ENCODE measurements at regions not wholly inside any gene's neighbourhood (a gene's known extent, or its start where the extent isn't known, plus 50 kb on each side); places are given as distances from the start of the nearest gene placed in this dataset.

- Mint-ChIP-seq H3K27me3 (ENCODE audit: low read depth) (no peaks in the 10 kb centered on the region), H3K36me3 (ENCODE audit: low read depth) (peaks cover 3% of the 10 kb centered on the region), H3K4me1 (ENCODE audit: low read depth) (peaks cover 56% of the 10 kb centered on the region), H3K4me3 (no peak overlapping the region), H3K27ac (no peak overlapping the region), H3K9me3 (no peaks in the 10 kb centered on the region)
- no peak for DNase-seq (ENCODE audit: low spot score)
These were observed 56.8 kb upstream of the ANTXR2 start for GRCh38 chr4:80129785-80130184.

GRCh38 chr4:80128941-80129340 lies 55.9 kb upstream of the ANTXR2 start:
- Mint-ChIP-seq H3K27me3 (ENCODE audit: low read depth) (no peaks in the 10 kb centered on the region), H3K4me1 (ENCODE audit: low read depth) (peaks cover 61% of the 10 kb centered on the region), H3K4me3 (peak overlapping the region; percentile 50), H3K36me3 (ENCODE audit: low read depth) (peaks cover 3% of the 10 kb centered on the region), H3K27ac (peak overlapping the region; percentile 23), H3K9me3 (no peaks in the 10 kb centered on the region)
- DNase-seq (ENCODE audit: low spot score), result no peak

DNA sequence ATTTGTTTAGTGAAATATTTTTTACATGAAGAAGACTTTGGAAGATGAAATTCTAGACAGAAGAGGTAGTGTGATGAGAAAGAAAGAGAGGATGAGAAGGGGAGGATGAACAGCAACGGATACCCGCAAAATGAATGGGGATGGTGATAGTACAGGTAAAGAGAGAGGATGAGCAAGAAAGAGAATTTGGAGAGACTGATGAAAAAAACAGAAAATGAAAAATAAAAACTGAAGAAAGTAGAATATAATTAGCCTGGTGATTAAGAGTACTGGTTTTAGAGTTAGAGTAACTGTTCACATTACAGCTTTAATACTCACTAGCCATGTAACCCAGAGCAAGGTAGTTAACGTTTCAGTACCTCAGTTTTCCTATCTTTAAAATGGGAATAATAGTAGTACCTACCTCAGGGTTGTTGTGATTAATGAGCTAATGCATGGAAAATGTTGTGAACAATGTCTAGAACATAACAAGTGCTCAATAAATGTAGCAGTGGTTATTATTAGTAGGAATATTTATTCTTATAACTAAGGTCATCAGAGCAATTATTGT lies 54.9 kb upstream of the ANTXR2 start:
- DNase-seq (ENCODE audit: low spot score), result no peak
- Mint-ChIP-seq H3K27me3 (ENCODE audit: low read depth) (no peaks in the 10 kb centered on the region), H3K27ac (peak overlapping the region; percentile 83), H3K4me1 (ENCODE audit: low read depth) (peaks cover 65% of the 10 kb centered on the region), H3K36me3 (ENCODE audit: low read depth) (peaks cover 3% of the 10 kb centered on the region), H3K4me3 (peak overlapping the region; percentile 75), H3K9me3 (no peaks in the 10 kb centered on the region)

- H3K36me3 Mint-ChIP-seq (ENCODE audit: low read depth), result peaks cover 3% of the 10 kb centered on the region
- peaks cover 6% of the 10 kb centered on the region for H3K9me3 Mint-ChIP-seq
- no peak for DNase-seq (ENCODE audit: low spot score)
- H3K27me3 Mint-ChIP-seq (ENCODE audit: low read depth), result peaks cover 3% of the 10 kb centered on the region
- H3K4me3 Mint-ChIP-seq, result peak overlapping the region; percentile 63
- H3K27ac Mint-ChIP-seq, result peak overlapping the region; percentile 87
- peaks cover 62% of the 10 kb centered on the region for H3K4me1 Mint-ChIP-seq (ENCODE audit: low read depth)
These were observed 53.4 kb upstream of the ANTXR2 start for GRCh38 chr4:80126435-80126834.

GRCh38 chr4:80125252-80126177 lies 52.5 kb upstream of the ANTXR2 start:
- Mint-ChIP-seq H3K27ac (peak overlapping the region; percentile 87), H3K9me3 (peaks cover 7% of the 10 kb centered on the region), H3K4me1 (ENCODE audit: low read depth) (peaks cover 59% of the 10 kb centered on the region), H3K4me3 (peak overlapping the region; percentile 63), H3K27me3 (ENCODE audit: low read depth) (peaks cover 5% of the 10 kb centered on the region), H3K36me3 (ENCODE audit: low read depth) (peaks cover 3% of the 10 kb centered on the region)
- peak; percentile 32 for DNase-seq (ENCODE audit: low spot score)

- peaks cover 55% of the 10 kb centered on the region for H3K4me1 Mint-ChIP-seq (ENCODE audit: low read depth)
- H3K4me3 Mint-ChIP-seq, result peak overlapping the region; percentile 63
- peaks cover 11% of the 10 kb centered on the region for H3K9me3 Mint-ChIP-seq
- peaks cover 6% of the 10 kb centered on the region for H3K36me3 Mint-ChIP-seq (ENCODE audit: low read depth)
- H3K27me3 Mint-ChIP-seq (ENCODE audit: low read depth), result peaks cover 15% of the 10 kb centered on the region
- no peak for DNase-seq (ENCODE audit: low spot score)
- peak overlapping the region; percentile 87 for H3K27ac Mint-ChIP-seq
These were observed 51.5 kb upstream of the ANTXR2 start for GRCh38 chr4:80124246-80125211.
